Tibial nerve (tissue), 3 donors: ENCODE measurements at regions not wholly inside any gene's neighbourhood (a gene's known extent, or its start where the extent isn't known, plus 50 kb on each side); places are given as distances from the start of the nearest gene placed in this dataset.

Experiments used
- CTCF ChIP-seq, 5 experiments: fragments of 200-600 bp in 3 of 5; fragments of 450-650 bp in 2 of 5; sonication (generic) in 3 of 5; IDR thresholded peaks; one replicate each; pipeline ENCODE4 v1.5.1; 2016 to 2019; ENCODE audit warnings: antibody characterized with exemption in 5 of 5, mild to moderate bottlenecking in 3 of 5, moderate library complexity in 2 of 5
- POLR2A ChIP-seq, 2 donors: fragments of 450-650 bp; IDR thresholded peaks; one replicate each; pipeline ENCODE4 v1.6.1; 2017; ENCODE audit warnings: antibody characterized with exemption in 2 of 2, mild to moderate bottlenecking in 2 of 2, moderate library complexity in 2 of 2

GRCh38 chr5:53246042-53246836 is 136.7 kb upstream of the MOCS2 start:
- TF ChIP-seq CTCF (IDR thresholded peaks at IDR 0.05) (no peak), POLR2A (IDR thresholded peaks at IDR 0.05) (no peak)
